ENCODE measurements at regions not wholly inside any gene's neighbourhood (a gene's known extent, or its start where the extent isn't known, plus 50 kb on each side); places are given as distances from the start of the nearest gene placed in this dataset.

DNA sequence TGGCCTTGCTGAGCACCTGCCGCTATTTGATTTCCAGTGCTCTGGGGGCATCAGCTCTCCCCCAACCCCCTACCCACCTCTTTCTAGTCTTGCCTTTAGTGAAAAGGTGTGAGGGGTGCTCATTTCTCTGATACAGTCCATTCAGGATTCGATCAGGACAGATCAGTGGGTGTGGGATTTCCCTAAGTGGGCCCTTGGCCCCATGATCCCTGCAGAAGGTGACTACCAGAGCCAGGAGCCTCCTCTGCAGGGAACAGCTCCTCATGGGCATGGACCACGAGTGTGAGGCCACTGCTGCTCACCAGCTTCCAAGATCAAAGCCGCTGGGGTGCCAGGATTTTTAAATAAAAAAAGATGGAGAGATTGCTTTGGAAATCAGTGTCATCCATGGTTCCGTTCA, 835.2 kb upstream of the ID2 start:
- DNase-seq, result no peak
- Mint-ChIP-seq H3K4me3 (ENCODE audit: unreplicated experiment) (no peak overlapping the region), H3K27me3 (ENCODE audit: unreplicated experiment) (no peaks in the 10 kb centered on the region), H3K9me3 (ENCODE audit: unreplicated experiment) (no peaks in the 10 kb centered on the region), H3K27ac (ENCODE audit: unreplicated experiment) (no peak overlapping the region), H3K36me3 (ENCODE audit: unreplicated experiment) (no peaks in the 10 kb centered on the region), H3K4me1 (ENCODE audit: low read depth, unreplicated experiment) (no peaks in the 10 kb centered on the region)
- TF ChIP-seq, protein P1, sequence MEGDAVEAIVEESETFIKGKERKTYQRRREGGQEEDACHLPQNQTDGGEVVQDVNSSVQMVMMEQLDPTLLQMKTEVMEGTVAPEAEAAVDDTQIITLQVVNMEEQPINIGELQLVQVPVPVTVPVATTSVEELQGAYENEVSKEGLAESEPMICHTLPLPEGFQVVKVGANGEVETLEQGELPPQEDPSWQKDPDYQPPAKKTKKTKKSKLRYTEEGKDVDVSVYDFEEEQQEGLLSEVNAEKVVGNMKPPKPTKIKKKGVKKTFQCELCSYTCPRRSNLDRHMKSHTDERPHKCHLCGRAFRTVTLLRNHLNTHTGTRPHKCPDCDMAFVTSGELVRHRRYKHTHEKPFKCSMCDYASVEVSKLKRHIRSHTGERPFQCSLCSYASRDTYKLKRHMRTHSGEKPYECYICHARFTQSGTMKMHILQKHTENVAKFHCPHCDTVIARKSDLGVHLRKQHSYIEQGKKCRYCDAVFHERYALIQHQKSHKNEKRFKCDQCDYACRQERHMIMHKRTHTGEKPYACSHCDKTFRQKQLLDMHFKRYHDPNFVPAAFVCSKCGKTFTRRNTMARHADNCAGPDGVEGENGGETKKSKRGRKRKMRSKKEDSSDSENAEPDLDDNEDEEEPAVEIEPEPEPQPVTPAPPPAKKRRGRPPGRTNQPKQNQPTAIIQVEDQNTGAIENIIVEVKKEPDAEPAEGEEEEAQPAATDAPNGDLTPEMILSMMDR (IDR thresholded peaks at IDR 0.05; ENCODE audit: partially characterized antibody, unreplicated experiment), result no peak

- Mint-ChIP-seq H3K9me3 (ENCODE audit: unreplicated experiment) (no peaks in the 10 kb centered on the region), H3K27ac (ENCODE audit: unreplicated experiment) (no peak overlapping the region), H3K4me1 (ENCODE audit: low read depth, unreplicated experiment) (no peaks in the 10 kb centered on the region), H3K4me3 (ENCODE audit: unreplicated experiment) (no peak overlapping the region), H3K36me3 (ENCODE audit: unreplicated experiment) (no peaks in the 10 kb centered on the region), H3K27me3 (ENCODE audit: unreplicated experiment) (no peaks in the 10 kb centered on the region)
- no peak for DNase-seq
- TF ChIP-seq, protein P1 (IDR thresholded peaks at IDR 0.05; ENCODE audit: partially characterized antibody, unreplicated experiment), result no peak
These were observed 834.5 kb upstream of the ID2 start for GRCh38 chr2:7847321-7847720.

GRCh38 chr2:7849027-7849426, 832.8 kb upstream of the ID2 start:
- H3K9me3 Mint-ChIP-seq (ENCODE audit: unreplicated experiment), result no peaks in the 10 kb centered on the region
- no peaks in the 10 kb centered on the region for H3K27me3 Mint-ChIP-seq (ENCODE audit: unreplicated experiment)
- TF ChIP-seq, protein P1 (IDR thresholded peaks at IDR 0.05; ENCODE audit: partially characterized antibody, unreplicated experiment), result no peak
- H3K36me3 Mint-ChIP-seq (ENCODE audit: unreplicated experiment), result no peaks in the 10 kb centered on the region
- no peak overlapping the region for H3K4me3 Mint-ChIP-seq (ENCODE audit: unreplicated experiment)
- no peak for DNase-seq
- no peak overlapping the region for H3K27ac Mint-ChIP-seq (ENCODE audit: unreplicated experiment)
- H3K4me1 Mint-ChIP-seq (ENCODE audit: low read depth, unreplicated experiment), result no peaks in the 10 kb centered on the region

DNA sequence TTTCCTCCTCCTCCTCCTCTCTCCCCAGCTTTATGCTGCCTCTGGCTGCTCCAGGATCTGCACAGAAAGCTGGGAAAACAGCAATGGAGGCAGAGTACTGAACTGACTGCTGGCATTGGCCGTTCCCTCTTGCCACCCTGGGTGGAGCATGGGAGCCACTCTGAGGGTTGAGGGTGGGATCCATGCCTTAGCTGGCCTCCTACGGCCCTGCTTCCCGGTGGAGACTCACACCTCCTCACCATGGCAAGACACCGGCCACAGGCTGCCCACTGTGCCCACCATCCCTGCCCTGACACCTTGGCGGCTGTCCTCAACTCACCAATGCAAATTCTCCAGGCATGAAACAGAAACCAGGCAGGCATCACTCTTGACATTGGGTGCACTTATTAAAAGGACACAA, 832.3 kb upstream of the ID2 start:
- Mint-ChIP-seq H3K9me3 (ENCODE audit: unreplicated experiment) (no peaks in the 10 kb centered on the region), H3K4me3 (ENCODE audit: unreplicated experiment) (no peak overlapping the region), H3K27ac (ENCODE audit: unreplicated experiment) (no peak overlapping the region), H3K4me1 (ENCODE audit: low read depth, unreplicated experiment) (no peaks in the 10 kb centered on the region), H3K27me3 (ENCODE audit: unreplicated experiment) (no peaks in the 10 kb centered on the region), H3K36me3 (ENCODE audit: unreplicated experiment) (no peaks in the 10 kb centered on the region)
- no peak for DNase-seq
- TF ChIP-seq, protein P1 (IDR thresholded peaks at IDR 0.05; ENCODE audit: partially characterized antibody, unreplicated experiment), result no peak

- no peaks in the 10 kb centered on the region for H3K9me3 Mint-ChIP-seq (ENCODE audit: unreplicated experiment)
- H3K36me3 Mint-ChIP-seq (ENCODE audit: unreplicated experiment), result no peaks in the 10 kb centered on the region
- no peaks in the 10 kb centered on the region for H3K27me3 Mint-ChIP-seq (ENCODE audit: unreplicated experiment)
- no peak overlapping the region for H3K27ac Mint-ChIP-seq (ENCODE audit: unreplicated experiment)
- DNase-seq, result no peak
- TF ChIP-seq, protein P1 (IDR thresholded peaks at IDR 0.05; ENCODE audit: partially characterized antibody, unreplicated experiment), result no peak
- no peak overlapping the region for H3K4me3 Mint-ChIP-seq (ENCODE audit: unreplicated experiment)
- H3K4me1 Mint-ChIP-seq (ENCODE audit: low read depth, unreplicated experiment), result no peaks in the 10 kb centered on the region
These were observed 829.3 kb upstream of the ID2 start for GRCh38 chr2:7852546-7852945.
